ENCODE measurements at regions not wholly inside any gene's neighbourhood (a gene's known extent, or its start where the extent isn't known, plus 50 kb on each side); places are given as distances from the start of the nearest gene placed in this dataset.

DNA sequence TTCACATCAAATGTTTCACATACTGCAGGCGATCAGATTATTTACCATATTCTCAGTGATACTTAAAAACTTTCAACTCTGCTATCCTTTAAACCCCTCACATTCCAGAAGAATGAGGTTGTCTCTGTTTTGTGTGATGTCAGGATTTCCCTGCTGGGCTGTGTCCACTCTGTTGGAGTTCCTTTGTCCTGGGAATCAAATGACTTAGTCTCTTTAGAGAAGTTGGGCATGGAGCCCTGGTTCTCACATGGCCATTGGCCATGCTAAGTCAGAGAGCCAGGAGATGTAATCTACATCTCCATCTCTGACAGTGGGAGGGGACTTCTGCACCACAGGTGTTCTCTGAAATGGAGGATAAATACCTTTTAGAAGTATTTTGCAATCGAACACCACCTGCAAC is 205.1 kb upstream of the MAF start:
- no peak for TF ChIP-seq ZFP30 (CRISPR knock-in tag; IDR thresholded peaks at IDR 0.05)
- no peak for TF ChIP-seq OSR1 (CRISPR knock-in tag; IDR thresholded peaks at IDR 0.05)
- TF ChIP-seq RARB (CRISPR knock-in tag; IDR thresholded peaks at IDR 0.05), result no peak
- no peak for TF ChIP-seq ZFP3 (CRISPR knock-in tag; IDR thresholded peaks at IDR 0.05)
- no peak for TF ChIP-seq TCF4 (CRISPR knock-in tag; IDR thresholded peaks at IDR 0.05; ENCODE audit: borderline replicate concordance)
- TF ChIP-seq, protein P1, sequence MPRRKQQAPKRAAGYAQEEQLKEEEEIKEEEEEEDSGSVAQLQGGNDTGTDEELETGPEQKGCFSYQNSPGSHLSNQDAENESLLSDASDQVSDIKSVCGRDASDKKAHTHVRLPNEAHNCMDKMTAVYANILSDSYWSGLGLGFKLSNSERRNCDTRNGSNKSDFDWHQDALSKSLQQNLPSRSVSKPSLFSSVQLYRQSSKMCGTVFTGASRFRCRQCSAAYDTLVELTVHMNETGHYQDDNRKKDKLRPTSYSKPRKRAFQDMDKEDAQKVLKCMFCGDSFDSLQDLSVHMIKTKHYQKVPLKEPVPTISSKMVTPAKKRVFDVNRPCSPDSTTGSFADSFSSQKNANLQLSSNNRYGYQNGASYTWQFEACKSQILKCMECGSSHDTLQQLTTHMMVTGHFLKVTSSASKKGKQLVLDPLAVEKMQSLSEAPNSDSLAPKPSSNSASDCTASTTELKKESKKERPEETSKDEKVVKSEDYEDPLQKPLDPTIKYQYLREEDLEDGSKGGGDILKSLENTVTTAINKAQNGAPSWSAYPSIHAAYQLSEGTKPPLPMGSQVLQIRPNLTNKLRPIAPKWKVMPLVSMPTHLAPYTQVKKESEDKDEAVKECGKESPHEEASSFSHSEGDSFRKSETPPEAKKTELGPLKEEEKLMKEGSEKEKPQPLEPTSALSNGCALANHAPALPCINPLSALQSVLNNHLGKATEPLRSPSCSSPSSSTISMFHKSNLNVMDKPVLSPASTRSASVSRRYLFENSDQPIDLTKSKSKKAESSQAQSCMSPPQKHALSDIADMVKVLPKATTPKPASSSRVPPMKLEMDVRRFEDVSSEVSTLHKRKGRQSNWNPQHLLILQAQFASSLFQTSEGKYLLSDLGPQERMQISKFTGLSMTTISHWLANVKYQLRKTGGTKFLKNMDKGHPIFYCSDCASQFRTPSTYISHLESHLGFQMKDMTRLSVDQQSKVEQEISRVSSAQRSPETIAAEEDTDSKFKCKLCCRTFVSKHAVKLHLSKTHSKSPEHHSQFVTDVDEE (CRISPR knock-in tag; IDR thresholded peaks at IDR 0.05), result no peak
- TF ChIP-seq SNAI2 (CRISPR knock-in tag; IDR thresholded peaks at IDR 0.05), result no peak
- TF ChIP-seq GLIS3 (CRISPR knock-in tag; IDR thresholded peaks at IDR 0.05), result no peak
- no peak for TF ChIP-seq ISL1 (CRISPR knock-in tag; IDR thresholded peaks at IDR 0.05)
- no peak for TF ChIP-seq ZNF8 (CRISPR knock-in tag; IDR thresholded peaks at IDR 0.05)
- no peak for TF ChIP-seq PPARA (CRISPR knock-in tag; IDR thresholded peaks at IDR 0.05; ENCODE audit: borderline replicate concordance)
- TF ChIP-seq TOX (CRISPR knock-in tag; IDR thresholded peaks at IDR 0.05; ENCODE audit: borderline replicate concordance), result no peak
- TF ChIP-seq POU6F1 (CRISPR knock-in tag; IDR thresholded peaks at IDR 0.05; ENCODE audit: borderline replicate concordance, low read depth), result no peak
- TF ChIP-seq, protein P2, sequence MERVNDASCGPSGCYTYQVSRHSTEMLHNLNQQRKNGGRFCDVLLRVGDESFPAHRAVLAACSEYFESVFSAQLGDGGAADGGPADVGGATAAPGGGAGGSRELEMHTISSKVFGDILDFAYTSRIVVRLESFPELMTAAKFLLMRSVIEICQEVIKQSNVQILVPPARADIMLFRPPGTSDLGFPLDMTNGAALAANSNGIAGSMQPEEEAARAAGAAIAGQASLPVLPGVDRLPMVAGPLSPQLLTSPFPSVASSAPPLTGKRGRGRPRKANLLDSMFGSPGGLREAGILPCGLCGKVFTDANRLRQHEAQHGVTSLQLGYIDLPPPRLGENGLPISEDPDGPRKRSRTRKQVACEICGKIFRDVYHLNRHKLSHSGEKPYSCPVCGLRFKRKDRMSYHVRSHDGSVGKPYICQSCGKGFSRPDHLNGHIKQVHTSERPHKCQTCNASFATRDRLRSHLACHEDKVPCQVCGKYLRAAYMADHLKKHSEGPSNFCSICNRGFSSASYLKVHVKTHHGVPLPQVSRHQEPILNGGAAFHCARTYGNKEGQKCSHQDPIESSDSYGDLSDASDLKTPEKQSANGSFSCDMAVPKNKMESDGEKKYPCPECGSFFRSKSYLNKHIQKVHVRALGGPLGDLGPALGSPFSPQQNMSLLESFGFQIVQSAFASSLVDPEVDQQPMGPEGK (CRISPR knock-in tag; IDR thresholded peaks at IDR 0.05; ENCODE audit: borderline replicate concordance), result no peak
- no peak for TF ChIP-seq BACH2 (CRISPR knock-in tag; IDR thresholded peaks at IDR 0.05; ENCODE audit: borderline replicate concordance)
- TF ChIP-seq CREB5 (CRISPR knock-in tag; IDR thresholded peaks at IDR 0.05; ENCODE audit: low read depth), result no peak
- no peak for TF ChIP-seq ZNF70 (CRISPR knock-in tag; IDR thresholded peaks at IDR 0.05)
- TF ChIP-seq ZNF565 (CRISPR knock-in tag; conservative IDR thresholded peaks at IDR 0.05; ENCODE audit: low read depth), result no peak
- TF ChIP-seq ESRRG (CRISPR knock-in tag; IDR thresholded peaks at IDR 0.05), result no peak
- no peak for TF ChIP-seq ARNTL (CRISPR knock-in tag; IDR thresholded peaks at IDR 0.05; ENCODE audit: borderline replicate concordance, low read depth)

GRCh38 chr16:79801646-79802045 is 201.1 kb upstream of the MAF start:
- TF ChIP-seq POU6F1 (CRISPR knock-in tag; IDR thresholded peaks at IDR 0.05; ENCODE audit: borderline replicate concordance, low read depth), result no peak
- ATAC-seq, result no peak

More for the DNA sequence above, 205.1 kb upstream of the MAF start:
- ATAC-seq, result no peak

DNA sequence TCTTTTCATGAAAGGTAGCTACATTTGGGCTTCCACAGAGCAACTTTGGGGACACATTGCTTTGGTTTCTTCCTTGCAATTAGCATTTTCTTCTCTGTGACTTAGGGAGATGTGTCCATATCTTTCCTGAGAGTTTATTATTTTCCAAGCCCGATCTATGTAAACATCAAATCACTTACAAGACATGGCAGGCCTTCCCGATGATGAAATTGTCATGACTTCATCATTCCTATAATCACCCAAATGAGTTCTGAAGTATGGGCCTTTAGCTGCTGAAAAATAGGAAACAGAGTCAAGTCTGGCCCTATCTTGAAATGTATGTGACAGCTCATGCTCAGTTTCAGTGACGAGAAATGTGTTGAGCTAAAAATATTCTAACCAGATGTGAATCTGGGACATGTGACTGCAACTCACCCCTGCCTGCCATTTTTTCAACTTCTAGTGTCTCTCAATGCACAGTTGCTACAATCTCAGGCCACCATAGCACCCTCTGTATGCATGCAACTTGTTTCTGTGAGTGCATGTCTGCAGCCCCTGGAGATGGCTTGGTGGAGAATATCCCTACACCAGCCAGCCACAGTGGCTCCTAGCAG is 199.6 kb upstream of the MAF start:
- no peak for ATAC-seq
- TF ChIP-seq GLIS3 (CRISPR knock-in tag; IDR thresholded peaks at IDR 0.05), result no peak
- TF ChIP-seq, protein P1 (CRISPR knock-in tag; IDR thresholded peaks at IDR 0.05), result no peak
- no peak for TF ChIP-seq PPARA (CRISPR knock-in tag; IDR thresholded peaks at IDR 0.05; ENCODE audit: borderline replicate concordance)
- TF ChIP-seq ZNF8 (CRISPR knock-in tag; IDR thresholded peaks at IDR 0.05), result no peak
- TF ChIP-seq ZNF70 (CRISPR knock-in tag; IDR thresholded peaks at IDR 0.05), result no peak
- no peak for TF ChIP-seq CSRNP3 (CRISPR knock-in tag; IDR thresholded peaks at IDR 0.05)
- TF ChIP-seq ZFP3 (CRISPR knock-in tag; IDR thresholded peaks at IDR 0.05), result no peak
- TF ChIP-seq BACH2 (CRISPR knock-in tag; IDR thresholded peaks at IDR 0.05; ENCODE audit: borderline replicate concordance), result no peak
- TF ChIP-seq ZC3H10 (CRISPR knock-in tag; IDR thresholded peaks at IDR 0.05), result no peak
- no peak for TF ChIP-seq CSDC2 (CRISPR knock-in tag; IDR thresholded peaks at IDR 0.05)
- TF ChIP-seq ESRRG (CRISPR knock-in tag; IDR thresholded peaks at IDR 0.05), result no peak
- TF ChIP-seq ZNF565 (CRISPR knock-in tag; conservative IDR thresholded peaks at IDR 0.05; ENCODE audit: low read depth), result no peak
